ENCODE measurements at regions not wholly inside any gene's neighbourhood (a gene's known extent, or its start where the extent isn't known, plus 50 kb on each side); places are given as distances from the start of the nearest gene placed in this dataset.

DNA sequence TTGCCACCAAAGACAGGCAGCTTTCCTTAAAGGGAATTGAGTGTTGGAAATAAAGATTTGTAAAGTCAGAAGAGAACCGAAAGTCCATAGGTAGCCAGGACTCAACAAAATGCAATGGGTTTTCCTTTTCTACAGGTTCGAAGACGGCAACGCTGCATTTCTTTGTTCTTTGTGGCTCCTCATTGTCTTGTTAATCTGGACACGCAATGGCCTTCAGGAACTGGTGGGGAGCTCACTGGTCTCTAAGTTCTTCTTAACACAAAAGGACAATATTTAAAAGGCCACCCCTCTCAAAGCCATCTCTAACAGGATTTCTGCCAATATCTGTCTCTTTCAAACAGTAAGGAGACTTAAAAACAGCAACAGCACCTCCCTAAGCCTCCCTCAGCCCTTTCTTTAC lies 170.6 kb downstream of the RMI1 start:
- Histone ChIP-seq H3K36me3 (ENCODE audit: control insufficient read depth, insufficient read depth, low read length, severe bottlenecking) (no peaks in the 10 kb centered on the region), H3K27me3 (replicated peaks; ENCODE audit: control insufficient read depth, insufficient read depth, low read length) (no peaks in the 10 kb centered on the region)
- DNase-seq (ENCODE audit: low read depth): no peak

DNA sequence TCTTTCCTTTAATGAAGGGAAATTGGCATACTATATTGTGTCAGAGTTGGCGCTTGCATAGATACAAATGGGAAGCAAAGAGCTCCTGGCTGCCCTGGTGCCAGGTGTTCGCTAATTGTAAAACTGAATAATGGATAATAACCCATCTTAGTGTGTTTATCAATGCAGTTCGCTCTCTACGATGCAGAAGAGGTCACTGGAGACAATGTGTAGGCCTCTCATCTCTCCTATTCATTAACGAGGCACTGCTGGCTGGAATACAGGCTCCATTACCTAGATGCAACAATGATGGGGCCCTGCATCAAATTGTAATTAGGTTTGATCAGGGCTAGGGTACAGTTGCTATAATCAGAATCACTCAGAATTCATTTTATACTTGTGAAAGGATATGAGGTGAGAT lies 171.0 kb downstream of the RMI1 start:
- H3K4me3 ChIP-seq (ENCODE audit: low read length): no peak overlapping the region
- no peaks in the 10 kb centered on the region for H3K36me3 ChIP-seq (ENCODE audit: control insufficient read depth, insufficient read depth, low read length, severe bottlenecking)
- no peak for DNase-seq (ENCODE audit: low read depth)
- H3K9me3 ChIP-seq (ENCODE audit: control insufficient read depth, low read length): no peaks in the 10 kb centered on the region
- H3K27me3 ChIP-seq (replicated peaks; ENCODE audit: control insufficient read depth, insufficient read depth, low read length): no peaks in the 10 kb centered on the region
- H3K9ac ChIP-seq (ENCODE audit: low read length): no peak overlapping the region
- peaks cover 29% of the 10 kb centered on the region for H3K4me1 ChIP-seq (ENCODE audit: control insufficient read depth, insufficient read depth, low read length)

More for the DNA sequence above, 170.6 kb downstream of the RMI1 start:
- H3K9ac ChIP-seq (ENCODE audit: low read length): no peak overlapping the region
- peaks cover 33% of the 10 kb centered on the region for H3K4me1 ChIP-seq (ENCODE audit: control insufficient read depth, insufficient read depth, low read length)
- no peak overlapping the region for H3K4me3 ChIP-seq (ENCODE audit: low read length)
- H3K9me3 ChIP-seq (ENCODE audit: control insufficient read depth, low read length): no peaks in the 10 kb centered on the region

DNA sequence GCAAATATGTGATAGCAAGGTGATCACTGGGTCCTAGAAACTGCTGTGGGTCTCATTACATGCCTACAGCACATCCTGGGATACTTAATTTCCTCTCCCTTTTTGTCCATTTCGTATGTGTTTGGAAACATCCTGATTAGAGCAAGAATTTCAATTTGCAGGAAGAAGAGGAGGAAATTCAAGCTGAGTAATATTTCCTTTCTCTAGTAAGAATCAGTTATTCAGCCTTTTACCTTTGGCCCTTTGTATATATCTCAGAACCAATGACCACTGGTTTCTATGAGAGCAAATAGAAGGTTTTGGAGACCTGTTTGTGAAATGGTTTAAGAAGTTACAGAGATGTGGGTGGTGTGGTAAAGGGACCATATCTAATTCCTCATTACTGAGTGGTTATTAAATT lies 171.6 kb downstream of the RMI1 start:
- H3K9ac ChIP-seq (ENCODE audit: low read length): no peak overlapping the region
- no peaks in the 10 kb centered on the region for H3K9me3 ChIP-seq (ENCODE audit: control insufficient read depth, low read length)
- no peaks in the 10 kb centered on the region for H3K27me3 ChIP-seq (replicated peaks; ENCODE audit: control insufficient read depth, insufficient read depth, low read length)
- no peaks in the 10 kb centered on the region for H3K36me3 ChIP-seq (ENCODE audit: control insufficient read depth, insufficient read depth, low read length, severe bottlenecking)
- H3K4me3 ChIP-seq (ENCODE audit: low read length): no peak overlapping the region
- peaks cover 23% of the 10 kb centered on the region for H3K4me1 ChIP-seq (ENCODE audit: control insufficient read depth, insufficient read depth, low read length)
- no peak for DNase-seq (ENCODE audit: low read depth)

DNA sequence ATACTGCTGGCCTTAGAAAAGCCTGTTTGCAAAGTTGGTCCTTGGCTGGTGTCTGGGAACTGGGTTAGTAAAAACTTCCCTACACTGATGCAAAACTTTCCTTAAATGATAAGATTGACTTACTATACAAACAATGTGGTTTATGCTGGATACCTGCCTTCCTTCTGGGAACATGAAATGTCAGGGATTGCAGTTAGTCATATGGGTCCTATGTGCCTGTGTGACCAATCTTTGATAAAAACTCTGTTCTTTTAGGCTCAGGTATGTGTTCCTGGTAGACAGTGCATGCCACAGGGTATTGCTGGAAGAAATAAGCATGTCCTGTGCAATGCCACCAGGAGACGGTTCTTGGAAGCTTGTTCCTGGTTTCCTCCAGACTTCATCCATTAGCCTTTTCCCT lies 173.3 kb downstream of the RMI1 start:
- H3K9ac ChIP-seq (ENCODE audit: low read length): peak overlapping the region; percentile 21
- H3K4me3 ChIP-seq (ENCODE audit: low read length): peak overlapping the region; percentile 30
- no peaks in the 10 kb centered on the region for H3K27me3 ChIP-seq (replicated peaks; ENCODE audit: control insufficient read depth, insufficient read depth, low read length)

DNA sequence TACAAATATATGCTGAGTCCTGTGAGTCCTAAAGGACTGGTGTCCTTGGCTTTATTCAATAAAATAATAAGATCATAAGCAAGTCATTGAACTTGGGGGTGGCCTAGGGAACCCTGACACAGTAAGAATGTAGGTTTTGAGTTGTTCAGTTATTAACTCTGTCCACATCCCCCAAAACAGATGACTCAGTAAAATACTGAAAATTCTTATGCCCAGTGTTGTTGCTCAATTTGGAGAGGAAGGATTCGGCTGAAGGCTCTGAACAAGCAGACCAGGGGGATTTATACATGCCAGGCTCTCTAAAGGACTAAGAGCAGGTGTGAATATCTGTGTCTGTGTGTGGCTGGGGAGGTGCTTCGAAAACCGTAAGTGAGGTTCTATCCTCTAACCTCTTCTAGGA lies 173.7 kb downstream of the RMI1 start:
- H3K9me3 ChIP-seq (ENCODE audit: control insufficient read depth, low read length): no peaks in the 10 kb centered on the region
- peaks cover 18% of the 10 kb centered on the region for H3K4me1 ChIP-seq (ENCODE audit: control insufficient read depth, insufficient read depth, low read length)
- no peaks in the 10 kb centered on the region for H3K27me3 ChIP-seq (replicated peaks; ENCODE audit: control insufficient read depth, insufficient read depth, low read length)
- peak overlapping the region; percentile 30 for H3K4me3 ChIP-seq (ENCODE audit: low read length)
- peak; percentile 78 for DNase-seq (ENCODE audit: low read depth)
- peak overlapping the region; percentile 21 for H3K9ac ChIP-seq (ENCODE audit: low read length)
- H3K36me3 ChIP-seq (ENCODE audit: control insufficient read depth, insufficient read depth, low read length, severe bottlenecking): no peaks in the 10 kb centered on the region

More for the DNA sequence above, 173.3 kb downstream of the RMI1 start:
- H3K9me3 ChIP-seq (ENCODE audit: control insufficient read depth, low read length): no peaks in the 10 kb centered on the region
- no peaks in the 10 kb centered on the region for H3K36me3 ChIP-seq (ENCODE audit: control insufficient read depth, insufficient read depth, low read length, severe bottlenecking)
- peaks cover 18% of the 10 kb centered on the region for H3K4me1 ChIP-seq (ENCODE audit: control insufficient read depth, insufficient read depth, low read length)
- DNase-seq (ENCODE audit: low read depth): peak; percentile 44

DNA sequence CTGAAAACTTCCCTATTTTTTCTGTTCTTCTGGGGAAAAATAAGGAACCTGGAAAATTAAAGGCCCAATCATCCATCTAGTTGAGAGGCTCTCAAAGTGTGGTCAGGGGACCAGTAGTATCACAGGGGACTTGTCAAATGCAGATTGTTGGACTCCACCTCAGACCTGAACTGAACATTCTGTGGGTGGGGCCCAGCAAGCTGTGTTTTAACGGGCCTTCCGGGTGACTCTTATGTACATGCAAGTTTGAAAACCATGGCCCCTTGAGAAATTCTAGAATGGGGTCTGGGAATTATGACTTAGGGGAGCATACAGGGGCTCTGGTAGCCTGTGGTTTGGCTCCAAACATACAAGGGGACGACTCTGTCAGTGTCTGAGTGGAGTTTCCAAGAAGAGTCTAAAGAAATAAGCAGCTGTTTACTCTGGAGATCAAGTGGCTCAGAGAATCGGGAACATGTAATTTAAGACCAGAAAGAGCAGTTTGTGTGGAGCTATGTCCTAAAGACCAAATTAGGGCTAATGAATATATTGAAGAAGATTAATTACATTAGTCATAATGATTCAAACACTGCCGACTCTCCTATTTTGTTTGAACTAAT lies 177.4 kb downstream of the SLC28A3 start:
- H3K9me3 ChIP-seq (ENCODE audit: control insufficient read depth, low read length): no peaks in the 10 kb centered on the region
- H3K27me3 ChIP-seq (replicated peaks; ENCODE audit: control insufficient read depth, insufficient read depth, low read length): no peaks in the 10 kb centered on the region
- H3K4me3 ChIP-seq (ENCODE audit: low read length): no peak overlapping the region
- no peaks in the 10 kb centered on the region for H3K36me3 ChIP-seq (ENCODE audit: control insufficient read depth, insufficient read depth, low read length, severe bottlenecking)
- H3K9ac ChIP-seq (ENCODE audit: low read length): no peak overlapping the region
- no peak for DNase-seq (ENCODE audit: low read depth)
- peaks cover 3% of the 10 kb centered on the region for H3K4me1 ChIP-seq (ENCODE audit: control insufficient read depth, insufficient read depth, low read length)

DNA sequence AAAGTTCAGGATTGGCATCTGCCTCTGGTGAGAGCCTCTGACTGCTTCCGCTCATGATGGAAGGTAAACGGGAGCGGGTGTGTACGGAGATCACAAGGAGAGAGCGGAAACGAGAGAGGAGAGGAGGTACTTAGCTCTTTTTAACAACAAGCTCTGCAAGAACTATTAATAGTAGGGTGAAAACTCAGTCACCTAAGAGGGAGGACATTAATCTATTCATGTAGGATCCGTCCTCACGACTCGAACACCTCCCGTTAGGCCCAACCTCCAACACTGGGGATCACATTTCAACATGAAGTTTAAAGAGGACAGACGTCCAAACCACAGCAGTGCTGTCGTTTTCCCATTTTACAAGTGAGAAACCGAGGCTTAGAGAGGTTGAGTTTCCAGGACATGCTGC lies 173.7 kb downstream of the SLC28A3 start:
- H3K4me1 ChIP-seq (ENCODE audit: control insufficient read depth, insufficient read depth, low read length): peaks cover 22% of the 10 kb centered on the region
- H3K4me3 ChIP-seq (ENCODE audit: low read length): no peak overlapping the region
- H3K9ac ChIP-seq (ENCODE audit: low read length): no peak overlapping the region
- no peak for DNase-seq (ENCODE audit: low read depth)
- H3K9me3 ChIP-seq (ENCODE audit: control insufficient read depth, low read length): no peaks in the 10 kb centered on the region
- H3K27me3 ChIP-seq (replicated peaks; ENCODE audit: control insufficient read depth, insufficient read depth, low read length): no peaks in the 10 kb centered on the region
- no peaks in the 10 kb centered on the region for H3K36me3 ChIP-seq (ENCODE audit: control insufficient read depth, insufficient read depth, low read length, severe bottlenecking)

DNA sequence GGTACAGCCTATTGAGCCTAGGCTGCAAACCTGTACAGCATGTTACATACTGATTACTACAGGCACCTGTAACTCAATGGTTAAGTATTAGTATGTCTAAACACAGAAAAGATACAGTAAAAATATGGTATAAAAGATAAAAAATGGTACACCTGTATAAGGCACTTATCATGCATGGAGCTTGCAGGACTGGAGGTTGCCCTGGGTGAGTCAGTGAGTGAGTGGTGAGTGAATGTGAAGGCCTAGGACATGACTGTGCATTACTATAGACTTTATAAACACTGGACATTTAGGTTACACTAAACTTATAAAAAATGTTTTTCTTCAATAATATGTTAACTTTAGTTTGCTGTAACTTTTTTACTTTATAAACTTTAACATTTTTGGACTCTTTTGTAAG lies 171.3 kb downstream of the SLC28A3 start:
- Histone ChIP-seq H3K4me3 (ENCODE audit: low read length) (no peak overlapping the region), H3K9me3 (ENCODE audit: control insufficient read depth, low read length) (no peaks in the 10 kb centered on the region)

DNA sequence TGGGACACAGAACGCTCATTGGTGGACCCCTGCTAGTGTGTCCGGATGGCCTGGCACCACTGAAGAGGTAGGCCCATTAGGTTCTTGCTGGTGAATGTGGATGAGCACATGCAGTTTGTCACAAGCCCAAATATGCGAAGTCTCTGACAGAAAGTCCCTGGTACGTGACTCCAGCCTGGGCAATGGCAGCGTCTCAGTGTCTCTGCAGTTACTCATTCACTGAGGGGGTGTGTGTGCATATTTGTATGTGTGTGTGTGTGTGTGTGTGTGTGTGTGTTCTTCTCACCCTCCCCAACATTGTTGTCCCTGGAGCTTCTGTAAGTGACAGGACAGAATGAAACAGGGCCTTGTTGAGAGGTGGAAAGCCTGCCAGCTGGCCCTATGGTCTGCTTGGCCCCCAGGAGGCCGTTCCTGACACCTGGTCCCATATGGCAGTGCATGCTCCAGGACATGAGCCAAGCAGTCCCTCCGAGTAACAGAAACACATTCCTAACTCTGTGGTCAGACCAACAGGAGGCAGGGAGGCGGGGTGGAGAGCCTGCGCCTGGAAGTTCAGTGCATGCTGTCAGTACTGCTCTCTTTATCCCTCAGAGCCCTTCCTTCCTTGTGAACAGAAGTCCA lies 169.9 kb downstream of the SLC28A3 start:
- H3K4me3 ChIP-seq (ENCODE audit: low read length): no peak overlapping the region
- no peaks in the 10 kb centered on the region for H3K9me3 ChIP-seq (ENCODE audit: control insufficient read depth, low read length)
- H3K36me3 ChIP-seq (ENCODE audit: control insufficient read depth, insufficient read depth, low read length, severe bottlenecking): no peaks in the 10 kb centered on the region
- DNase-seq (ENCODE audit: low read depth): peak; percentile 94
- peak overlapping the region; percentile 18 for H3K9ac ChIP-seq (ENCODE audit: low read length)
- H3K4me1 ChIP-seq (ENCODE audit: control insufficient read depth, insufficient read depth, low read length): peaks cover 19% of the 10 kb centered on the region
- H3K27me3 ChIP-seq (replicated peaks; ENCODE audit: control insufficient read depth, insufficient read depth, low read length): no peaks in the 10 kb centered on the region

More for the DNA sequence above, 171.3 kb downstream of the SLC28A3 start:
- no peaks in the 10 kb centered on the region for H3K36me3 ChIP-seq (ENCODE audit: control insufficient read depth, insufficient read depth, low read length, severe bottlenecking)
- no peaks in the 10 kb centered on the region for H3K27me3 ChIP-seq (replicated peaks; ENCODE audit: control insufficient read depth, insufficient read depth, low read length)
- DNase-seq (ENCODE audit: low read depth): peak; percentile 39
- peaks cover 22% of the 10 kb centered on the region for H3K4me1 ChIP-seq (ENCODE audit: control insufficient read depth, insufficient read depth, low read length)
- no peak overlapping the region for H3K9ac ChIP-seq (ENCODE audit: low read length)

DNA sequence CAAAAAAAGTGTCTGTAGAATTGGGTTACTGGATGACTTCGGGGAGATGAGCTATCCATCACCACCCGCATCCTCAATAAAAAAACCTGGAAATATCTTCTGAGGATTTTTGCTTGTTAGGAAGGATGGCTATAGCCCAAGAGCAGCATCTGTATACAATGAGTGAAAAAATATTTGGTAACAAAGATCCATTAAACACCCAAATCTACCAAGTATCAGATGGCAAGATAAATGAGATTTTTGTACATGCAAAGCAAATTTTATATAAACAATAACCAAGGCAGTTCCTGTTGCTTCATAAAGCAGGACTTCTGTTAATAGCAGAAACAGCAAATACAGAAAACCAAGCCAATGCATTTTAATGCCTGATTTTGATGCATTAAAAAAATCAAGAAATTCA lies 166.6 kb downstream of the SLC28A3 start:
- Histone ChIP-seq H3K36me3 (ENCODE audit: control insufficient read depth, insufficient read depth, low read length, severe bottlenecking) (no peaks in the 10 kb centered on the region), H3K27me3 (replicated peaks; ENCODE audit: control insufficient read depth, insufficient read depth, low read length) (no peaks in the 10 kb centered on the region), H3K9me3 (ENCODE audit: control insufficient read depth, low read length) (no peaks in the 10 kb centered on the region), H3K4me3 (ENCODE audit: low read length) (no peak overlapping the region), H3K9ac (ENCODE audit: low read length) (no peak overlapping the region), H3K4me1 (ENCODE audit: control insufficient read depth, insufficient read depth, low read length) (peaks cover 19% of the 10 kb centered on the region)
- peak; percentile 66 for DNase-seq (ENCODE audit: low read depth)

DNA sequence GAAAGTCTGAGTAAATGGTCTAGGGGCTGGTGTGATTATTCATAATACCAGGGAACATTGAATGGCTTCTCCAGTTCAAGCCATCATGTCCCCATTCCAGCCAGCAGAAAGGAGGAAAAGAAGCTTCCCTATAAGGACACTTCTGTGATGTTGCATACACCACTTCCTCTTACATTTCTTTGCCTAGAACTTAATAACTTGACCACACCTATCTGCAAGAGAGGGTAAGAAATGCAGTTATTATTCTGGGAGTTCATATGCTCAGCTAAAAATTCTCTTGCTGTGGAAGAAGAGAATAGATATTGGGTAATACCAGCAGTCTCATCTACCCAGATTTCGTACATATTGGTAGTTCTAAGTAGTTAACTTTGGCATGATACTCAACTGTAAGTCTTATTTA lies 166.1 kb downstream of the SLC28A3 start:
- Histone ChIP-seq H3K36me3 (ENCODE audit: control insufficient read depth, insufficient read depth, low read length, severe bottlenecking) (no peaks in the 10 kb centered on the region), H3K27me3 (replicated peaks; ENCODE audit: control insufficient read depth, insufficient read depth, low read length) (no peaks in the 10 kb centered on the region), H3K9ac (ENCODE audit: low read length) (no peak overlapping the region), H3K4me3 (ENCODE audit: low read length) (no peak overlapping the region), H3K4me1 (ENCODE audit: control insufficient read depth, insufficient read depth, low read length) (peaks cover 19% of the 10 kb centered on the region), H3K9me3 (ENCODE audit: control insufficient read depth, low read length) (no peaks in the 10 kb centered on the region)
- DNase-seq (ENCODE audit: low read depth): peak; percentile 22

DNA sequence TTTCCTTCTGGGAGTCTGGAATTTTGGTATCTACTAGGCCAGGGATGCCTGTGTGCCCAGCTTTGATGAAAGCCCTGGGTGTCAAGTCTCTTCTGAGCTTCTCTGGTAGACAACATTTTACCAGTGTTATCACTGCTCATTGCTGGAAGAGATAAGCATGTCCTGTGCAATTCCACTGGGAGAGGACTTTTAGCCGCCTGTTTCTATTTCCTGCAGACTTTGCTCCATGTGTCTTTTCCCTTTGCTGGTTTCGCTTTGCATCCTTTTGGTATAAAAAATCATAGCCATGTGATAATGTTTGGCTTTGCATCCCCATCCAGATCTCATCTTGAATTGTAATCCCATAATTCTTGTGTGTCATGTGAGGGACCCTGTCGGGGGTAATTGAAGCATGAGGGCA lies 163.2 kb downstream of the SLC28A3 start:
- H3K4me3 ChIP-seq (ENCODE audit: low read length): no peak overlapping the region
- no peak for DNase-seq (ENCODE audit: low read depth)
- no peaks in the 10 kb centered on the region for H3K36me3 ChIP-seq (ENCODE audit: control insufficient read depth, insufficient read depth, low read length, severe bottlenecking)
- no peak overlapping the region for H3K9ac ChIP-seq (ENCODE audit: low read length)
- H3K9me3 ChIP-seq (ENCODE audit: control insufficient read depth, low read length): no peaks in the 10 kb centered on the region
- H3K4me1 ChIP-seq (ENCODE audit: control insufficient read depth, insufficient read depth, low read length): peaks cover 14% of the 10 kb centered on the region
- H3K27me3 ChIP-seq (replicated peaks; ENCODE audit: control insufficient read depth, insufficient read depth, low read length): no peaks in the 10 kb centered on the region
